Mesothelial cell of epicardium (in vitro differentiated cells): ENCODE measurements at regions not wholly inside any gene's neighbourhood (a gene's known extent, or its start where the extent isn't known, plus 50 kb on each side); places are given as distances from the start of the nearest gene placed in this dataset.

Experiments
- DNase-seq, 2 experiments: peaks; one replicate each; pipeline ENCODE4 v3.0.0; 2021; ENCODE audit warnings: low spot score in 2 of 2; ENCODE audit not compliant: unreplicated experiment in 2 of 2
- H3K27ac Mint-ChIP-seq: 2 replicates; pipeline ENCODE4 v1.8.0; 2021; ENCODE audit warnings: mixed read lengths
- H3K27me3 Mint-ChIP-seq: 2 replicates; pipeline ENCODE4 v1.8.0; 2021; ENCODE audit warnings: low read depth, mixed read lengths
- H3K36me3 Mint-ChIP-seq: 2 replicates; pipeline ENCODE4 v1.8.0; 2021; ENCODE audit warnings: mixed read lengths
- H3K4me1 Mint-ChIP-seq: 2 replicates; pipeline ENCODE4 v1.8.0; 2021; ENCODE audit warnings: mixed read lengths
- H3K4me3 Mint-ChIP-seq: 2 replicates; pipeline ENCODE4 v1.8.0; 2021; ENCODE audit warnings: mild to moderate bottlenecking, moderate library complexity, mixed read lengths
- H3K9me3 Mint-ChIP-seq: 2 replicates; pipeline ENCODE4 v1.8.0; 2021; ENCODE audit warnings: mixed read lengths
- CTCF ChIP-seq: fragments of 200-600 bp; sonication (generic); IDR thresholded peaks from one replicate; pipeline ENCODE4 v1.5.0; 2021; ENCODE audit warnings: antibody characterized with exemption; ENCODE audit not compliant: unreplicated experiment

GRCh38 chr4:166493924-166494345 lies 620.9 kb downstream of the TLL1 start:
- DNase-seq = no peak
- H3K27me3 Mint-ChIP-seq = no peaks in the 10 kb centered on the region
- H3K9me3 Mint-ChIP-seq = no peaks in the 10 kb centered on the region
- H3K27ac Mint-ChIP-seq = no peak overlapping the region
- no peak for TF ChIP-seq CTCF
- H3K4me1 Mint-ChIP-seq = peaks cover 5% of the 10 kb centered on the region
- no peaks in the 10 kb centered on the region for H3K36me3 Mint-ChIP-seq
- no peak overlapping the region for H3K4me3 Mint-ChIP-seq

GRCh38 chr4:166498546-166498945 lies 625.5 kb downstream of the TLL1 start:
- no peaks in the 10 kb centered on the region for H3K9me3 Mint-ChIP-seq
- no peak for TF ChIP-seq CTCF
- H3K27ac Mint-ChIP-seq = no peak overlapping the region
- no peak overlapping the region for H3K4me3 Mint-ChIP-seq
- H3K4me1 Mint-ChIP-seq = peaks cover 7% of the 10 kb centered on the region
- DNase-seq = no peak
- peaks cover 4% of the 10 kb centered on the region for H3K27me3 Mint-ChIP-seq
- H3K36me3 Mint-ChIP-seq = no peaks in the 10 kb centered on the region

DNA sequence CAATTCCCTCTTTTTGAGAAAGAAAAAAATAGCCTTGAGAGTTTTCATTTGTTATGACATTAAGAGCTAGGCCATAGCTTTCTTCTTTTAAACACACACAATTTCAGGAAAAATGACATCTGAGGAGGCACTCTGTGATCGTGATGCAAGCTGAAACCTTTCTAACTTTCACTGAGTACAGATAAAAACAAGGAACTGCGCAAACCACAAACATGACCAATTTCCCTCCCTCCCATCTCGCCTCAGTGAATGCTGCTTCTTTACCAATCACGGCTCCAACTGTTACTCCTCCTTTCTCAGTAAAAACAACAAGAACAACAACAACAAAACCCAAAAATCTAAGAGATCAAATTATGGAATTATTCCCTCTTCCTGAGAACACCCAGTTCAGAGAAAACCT lies 626.8 kb downstream of the TLL1 start:
- no peaks in the 10 kb centered on the region for H3K9me3 Mint-ChIP-seq
- TF ChIP-seq CTCF = no peak
- peaks cover 4% of the 10 kb centered on the region for H3K27me3 Mint-ChIP-seq
- no peaks in the 10 kb centered on the region for H3K36me3 Mint-ChIP-seq
- DNase-seq = no peak
- H3K4me3 Mint-ChIP-seq = no peak overlapping the region
- H3K4me1 Mint-ChIP-seq = peaks cover 2% of the 10 kb centered on the region
- H3K27ac Mint-ChIP-seq = no peak overlapping the region

- Mint-ChIP-seq H3K4me3 (no peak overlapping the region), H3K27me3 (peaks cover 4% of the 10 kb centered on the region), H3K36me3 (no peaks in the 10 kb centered on the region), H3K9me3 (no peaks in the 10 kb centered on the region), H3K4me1 (peaks cover 12% of the 10 kb centered on the region), H3K27ac (no peak overlapping the region)
- no peak for TF ChIP-seq CTCF
- peak; percentile 19 to 53 for DNase-seq
Measured at GRCh38 chr4:166501941-166502382, 628.9 kb downstream of the TLL1 start.

GRCh38 chr4:166502660-166503059 lies 629.6 kb downstream of the TLL1 start:
- H3K27me3 Mint-ChIP-seq = peaks cover 4% of the 10 kb centered on the region
- H3K4me3 Mint-ChIP-seq = no peak overlapping the region
- no peaks in the 10 kb centered on the region for H3K9me3 Mint-ChIP-seq
- TF ChIP-seq CTCF = no peak
- H3K4me1 Mint-ChIP-seq = peaks cover 12% of the 10 kb centered on the region
- DNase-seq = no peak
- no peaks in the 10 kb centered on the region for H3K36me3 Mint-ChIP-seq
- no peak overlapping the region for H3K27ac Mint-ChIP-seq

DNA sequence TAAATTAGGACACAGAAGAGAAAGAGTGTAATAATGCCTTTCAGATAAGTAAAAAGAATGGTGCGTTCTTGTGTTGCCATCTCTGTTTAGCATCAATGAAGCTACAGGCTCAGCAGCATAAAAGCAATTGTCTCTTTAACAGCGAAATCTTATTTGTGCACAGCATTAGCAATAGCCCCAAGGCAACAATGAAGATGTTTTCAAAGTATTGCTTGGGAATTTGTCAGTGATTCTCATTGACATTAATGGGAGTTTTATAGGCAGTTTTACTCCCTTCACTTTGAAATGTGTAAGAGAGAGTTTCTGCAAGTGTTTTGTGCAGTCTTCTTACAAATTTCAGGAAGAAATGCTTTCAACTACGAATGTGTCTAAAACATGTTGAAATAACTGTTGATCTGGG lies 633.0 kb downstream of the TLL1 start:
- no peak for DNase-seq
- Mint-ChIP-seq H3K27me3 (no peaks in the 10 kb centered on the region), H3K27ac (no peak overlapping the region), H3K36me3 (no peaks in the 10 kb centered on the region), H3K4me3 (no peak overlapping the region), H3K9me3 (no peaks in the 10 kb centered on the region), H3K4me1 (peaks cover 10% of the 10 kb centered on the region)
- TF ChIP-seq CTCF = no peak
